GM12878 (cell line): ENCODE measurements at regions not wholly inside any gene's neighbourhood (a gene's known extent, or its start where the extent isn't known, plus 50 kb on each side); places are given as distances from the start of the nearest gene placed in this dataset.

Source experiments
- ATAC-seq: fragments of 200-7000 bp; cut with Tn5 transposase; 3 replicates; pipeline ENCODE4 v1.9.1; 2020; ENCODE audit warnings: mild to moderate bottlenecking, moderate library complexity
- BruUV-seq: library from RNA; stranded (reverse); fragments of 400-500 nt; replicated peaks from 2 replicates; lab custom pipeline; 2021; lab: Mats Ljungman, UMichigan
- CTCF ChIA-PET: fragments of 300-600 bp; sonication (Branson Sonifier 250); formaldehyde crosslinking; extraction: SDS; loops from one replicate; lab custom pipeline; 2021; ENCODE audit warnings: inconsistent platforms; lab: Yijun Ruan, JAX
- POLR2A ChIA-PET: fragments of 350-600 bp; formaldehyde crosslinking; extraction: SDS; loops from one replicate; lab custom pipeline; 2021; ENCODE audit warnings: inconsistent platforms; lab: Charles Lee
- RAD21 ChIA-PET: fragments of 300-600 bp; sonication (Branson Sonifier 250); formaldehyde crosslinking; loops from one replicate; lab custom pipeline; 2023; ENCODE audit warnings: antibody characterized with exemption; ENCODE audit not compliant: unreplicated experiment; lab: Charles Lee
- SMC1A ChIA-PET: fragments of 300-600 bp; sonication (Branson Sonifier 250); formaldehyde crosslinking; loops from one replicate; lab custom pipeline; 2023; ENCODE audit not compliant: unreplicated experiment, uncharacterized antibody; lab: Charles Lee
- DNase-seq: peaks from one replicate; pipeline ENCODE4 v3.0.0-alpha.2; 2011; ENCODE audit warnings: low read depth, low spot score
- FAIRE-seq: peaks from 3 replicates; lab custom pipeline; 2011; peaks lifted over from hg19 to GRCh38; lab: Jason Lieb, UNC
- H2AFZ ChIP-seq: 2 replicates; pipeline ENCODE4 v1.6.0; 2011; ENCODE audit warnings: low read depth, low read length, control low read depth; ENCODE audit not compliant: control insufficient read depth
- H3K27ac ChIP-seq: 2 replicates; pipeline ENCODE4 v1.5.1; 2011; ENCODE audit warnings: control low read depth; ENCODE audit not compliant: control insufficient read depth, insufficient read depth
- H3K27me3 ChIP-seq, 2 experiments: replicated peaks in 1 of 2; 2 replicates each; pipeline versions ENCODE4 v1.6.0 to v1.6.1; 2011; ENCODE audit warnings: low read length in 1 of 2; ENCODE audit not compliant: control insufficient read depth in 2 of 2, insufficient read depth in 2 of 2
- H3K36me3 ChIP-seq, 2 experiments: 2 replicates each; pipeline ENCODE4 v1.5.1; 2011; ENCODE audit warnings: low read length in 1 of 2; ENCODE audit not compliant: control insufficient read depth in 2 of 2, insufficient read depth in 2 of 2
- H3K4me1 ChIP-seq: 2 replicates; pipeline ENCODE4 v1.6.1; 2011; ENCODE audit warnings: mild to moderate bottlenecking, low read length, moderate library complexity, mixed read lengths; ENCODE audit not compliant: control insufficient read depth, insufficient read depth
- H3K4me2 ChIP-seq: 2 replicates; pipeline ENCODE4 v1.6.0; 2011; ENCODE audit warnings: control low read depth; ENCODE audit not compliant: control insufficient read depth, insufficient read depth
- H3K4me3 ChIP-seq: fragments of 200-600 bp; sonication (generic); 2 replicates; pipeline ENCODE4 v1.5.1; 2016
- H3K79me2 ChIP-seq: 2 replicates; pipeline ENCODE4 v1.6.0; 2011; ENCODE audit warnings: low read length; ENCODE audit not compliant: control insufficient read depth, insufficient read depth
- H3K9ac ChIP-seq: 2 replicates; pipeline ENCODE4 v1.8.0; 2011; ENCODE audit warnings: low read length, control low read depth, mixed read lengths; ENCODE audit not compliant: control insufficient read depth, insufficient read depth
- H3K9me3 ChIP-seq: replicated peaks from 3 replicates; pipeline ENCODE4 v1.5.1; 2011; ENCODE audit warnings: mild to moderate bottlenecking, low read length; ENCODE audit not compliant: control insufficient read depth, insufficient read depth
- H4K20me1 ChIP-seq: 2 replicates; pipeline ENCODE4 v1.6.0; 2011; ENCODE audit not compliant: control insufficient read depth, insufficient read depth
- BCL11A ChIP-seq: IDR thresholded peaks from 2 replicates; pipeline ENCODE4 v1.6.1; 2011; ENCODE audit warnings: low read depth, low read length
- CBX5 ChIP-seq: sonication (generic); IDR thresholded peaks from 2 replicates; pipeline ENCODE4 v1.6.1; 2016; ENCODE audit warnings: low read depth, moderate library complexity, mild to moderate bottlenecking, inconsistent platforms
- CHD2 ChIP-seq: IDR thresholded peaks from 2 replicates; pipeline ENCODE4 v1.6.1; 2011; ENCODE audit warnings: low read depth, low read length, improper control_type of control experiment, borderline replicate concordance
- CREM ChIP-seq: IDR thresholded peaks from 2 replicates; pipeline ENCODE4 v1.6.1; 2014; ENCODE audit warnings: antibody characterized with exemption, low read depth
- EGR1 ChIP-seq, 2 experiments: IDR thresholded peaks; 1 replicate in 1 of 2; 2 replicates in 1 of 2; pipeline ENCODE4 v1.6.1; 2011 to 2012; ENCODE audit warnings: low read depth in 2 of 2, low read length in 2 of 2, borderline replicate concordance in 1 of 2, mild to moderate bottlenecking in 1 of 2, moderate library complexity in 1 of 2
- ELK1 ChIP-seq: IDR thresholded peaks from 2 replicates; pipeline ENCODE4 v1.6.1; 2012; ENCODE audit warnings: low read depth, low read length, improper control_type of control experiment
- ESRRA ChIP-seq: IDR thresholded peaks from 2 replicates; pipeline ENCODE4 v1.6.1; 2012; ENCODE audit warnings: mild to moderate bottlenecking, low read length, improper control_type of control experiment
- MAX ChIP-seq: IDR thresholded peaks from 2 replicates; pipeline ENCODE4 v1.6.1; 2012; ENCODE audit warnings: low read depth, low read length, improper control_type of control experiment
- MEF2A ChIP-seq: IDR thresholded peaks from 2 replicates; pipeline ENCODE4 v1.6.1; 2011; ENCODE audit warnings: low read depth, mild to moderate bottlenecking, low read length, moderate library complexity; ENCODE audit not compliant: insufficient read depth
- MTA3 ChIP-seq: IDR thresholded peaks from 2 replicates; pipeline ENCODE4 v1.6.1; 2012; ENCODE audit warnings: low read length, inconsistent platforms, borderline replicate concordance
- NRF1 ChIP-seq: conservative IDR thresholded peaks from 2 replicates; pipeline ENCODE4 v1.6.1; 2011; ENCODE audit warnings: mild to moderate bottlenecking, low read depth, low read length, improper control_type of control experiment
- POU2F2 ChIP-seq: IDR thresholded peaks from 3 replicates; pipeline ENCODE4 v1.6.1; 2011; ENCODE audit warnings: low read depth, mild to moderate bottlenecking, low read length, borderline replicate concordance
- RELB ChIP-seq: fragments of 450-650 bp; IDR thresholded peaks from 2 replicates; pipeline ENCODE4 v1.6.1; 2017; ENCODE audit warnings: low read depth, mild to moderate bottlenecking, moderate library complexity
- RUNX3 ChIP-seq: IDR thresholded peaks from 2 replicates; pipeline ENCODE4 v1.6.1; 2012; ENCODE audit warnings: low read length, inconsistent platforms
- SMC3 ChIP-seq: IDR thresholded peaks from 2 replicates; pipeline ENCODE4 v1.6.1; 2011; ENCODE audit warnings: low read length, improper control_type of control experiment, borderline replicate concordance
- TCF3 ChIP-seq: IDR thresholded peaks from 2 replicates; pipeline ENCODE4 v1.6.1; 2012; ENCODE audit warnings: low read depth, mild to moderate bottlenecking, low read length, borderline replicate concordance; ENCODE audit not compliant: insufficient read depth
- ZBED1 ChIP-seq: IDR thresholded peaks from 2 replicates; pipeline ENCODE4 v1.6.1; 2016; ENCODE audit warnings: borderline replicate concordance
- ZBTB33 ChIP-seq: fragments of 450-650 bp; IDR thresholded peaks from 2 replicates; pipeline ENCODE4 v1.6.1; 2017; ENCODE audit warnings: mild to moderate bottlenecking
- WGBS: methylation state at CpG from one replicate; pipeline ENCODE4 v1.1.6; 2016; ENCODE audit warnings: low lambda C conversion rate; ENCODE audit not compliant: insufficient replicate concordance, insufficient coverage; ENCODE audit errors: missing lambda C conversion rate; 5-methylcytosine and 5-hydroxymethylcytosine counted together
- in situ Hi-C: fragments of 300-500 bp; cut with MboI; formaldehyde crosslinking; loops from 9 replicates; pipeline ENCODE4 v1.14.3; 2018; ENCODE audit warnings: mixed read lengths
- intact Hi-C: fragments of 100-400 bp; cut with micrococcal nuclease; formaldehyde crosslinking; loops from one replicate; pipeline ENCODE4 v1.14.2; 2022; ENCODE audit not compliant: unreplicated experiment

GRCh38 chr1:11355559-11356475, 82.8 kb downstream of the UBIAD1 start:
- H3K4me1 ChIP-seq, result no peaks in the 10 kb centered on the region
- intact Hi-C loops (no loop called here), in situ Hi-C loops (no loop called here)
- no peaks in the 10 kb centered on the region for H4K20me1 ChIP-seq
- H3K79me2 ChIP-seq, result no peaks in the 10 kb centered on the region
- BruUV-seq, result no TSS peak
- RAD21 ChIA-PET, result no interaction called here
- H3K27ac ChIP-seq, result no peak overlapping the region
- H3K27me3 ChIP-seq, result peaks cover 0 to 2% of the 10 kb centered on the region in 2 experiments; a peak in 2 of 4 replicates
- H3K4me3 ChIP-seq, result no peak overlapping the region
- no peak overlapping the region for H3K9ac ChIP-seq
- no peak overlapping the region for H3K4me2 ChIP-seq
- ATAC-seq, result no peak
- CTCF ChIA-PET, result no interaction called here
- no peak for FAIRE-seq
- no peak for DNase-seq
- no peaks in the 10 kb centered on the region for H3K36me3 ChIP-seq
- WGBS, result 28% methylated on average over 20 of the region's 21 CpGs
- no peak overlapping the region for H2AFZ ChIP-seq
- H3K9me3 ChIP-seq, result no peaks in the 10 kb centered on the region; the same call in 2 of the 3 replicates
- POLR2A ChIA-PET, result interaction anchor here (0.7 kb wide), 1 partner anchor 299 kb away, joined by 3 read pairs; no protein-coding TSS in a partner anchor
- SMC1A ChIA-PET, result no interaction called here
- no peak for TF ChIP-seq MAX
- no peak for TF ChIP-seq ZBTB33
- no peak for TF ChIP-seq TCF3
- no peak for TF ChIP-seq EGR1 (IDR thresholded peaks at IDR 0.05; ENCODE audit: borderline replicate concordance in 1 of 2, low read depth in 2 of 2, low read length in 2 of 2)
- TF ChIP-seq POU2F2, result no peak
- no peak for TF ChIP-seq RELB
- TF ChIP-seq NRF1, result no peak
- no peak for TF ChIP-seq BCL11A
- no peak for TF ChIP-seq RUNX3
- no peak for TF ChIP-seq CREM
- TF ChIP-seq ELK1, result no peak
- no peak for TF ChIP-seq ZBED1
- TF ChIP-seq MTA3, result no peak
- no peak for TF ChIP-seq MEF2A
- TF ChIP-seq CHD2, result no peak
- no peak for TF ChIP-seq SMC3
- no peak for TF ChIP-seq ESRRA
- TF ChIP-seq CBX5, result no peak
